HG02938 (cell line): ENCODE measurements at regions not wholly inside any gene's neighbourhood (a gene's known extent, or its start where the extent isn't known, plus 50 kb on each side); places are given as distances from the start of the nearest gene placed in this dataset.

ENCODE experiments used
- ATAC-seq: cut with Tn5 transposase; IDR thresholded peaks from one replicate; pipeline ENCODE4 v1.9.1; 2021; ENCODE audit warnings: mild to moderate bottlenecking, moderate library complexity; ENCODE audit not compliant: unreplicated experiment

DNA sequence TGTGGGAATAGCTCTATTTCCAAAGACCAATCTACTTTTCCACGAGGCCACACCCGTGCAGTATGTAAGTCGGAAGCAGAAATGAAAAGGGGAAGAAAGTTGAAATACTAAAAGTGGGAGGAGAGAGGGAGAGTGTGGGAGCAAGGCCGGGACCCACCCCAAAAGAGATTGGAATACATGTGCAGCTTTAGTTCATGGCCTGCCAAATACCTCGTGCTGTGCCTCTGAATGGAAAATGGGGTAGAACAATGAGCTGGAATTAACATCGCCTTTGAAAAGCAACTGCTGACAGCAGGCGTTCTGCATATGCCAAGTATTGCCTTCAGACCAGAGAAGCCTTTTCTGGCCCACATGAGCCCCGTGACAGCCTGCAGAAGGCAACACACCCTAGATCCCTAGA lies 155.6 kb downstream of the CD83 start:
- ATAC-seq, result no peak

DNA sequence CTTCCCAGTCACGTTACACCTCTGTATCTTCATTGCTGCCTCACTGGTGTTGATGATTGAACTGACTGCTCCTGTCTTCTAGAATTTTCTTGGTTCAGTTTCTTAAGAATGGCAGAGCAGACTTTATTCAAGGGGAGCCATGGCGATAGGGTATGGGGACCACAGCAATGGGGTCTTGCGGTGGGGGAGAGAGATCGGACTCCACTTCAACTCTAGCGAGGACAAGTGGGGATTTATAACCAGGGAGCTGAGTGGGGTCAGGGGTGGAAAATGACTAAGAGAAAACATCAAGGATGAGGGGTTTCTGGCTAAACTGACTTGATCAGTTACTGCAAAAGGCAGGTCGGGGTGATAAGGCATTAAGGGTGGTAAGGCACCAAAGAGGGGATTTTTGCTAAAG lies 156.4 kb downstream of the CD83 start:
- no peak for ATAC-seq

DNA sequence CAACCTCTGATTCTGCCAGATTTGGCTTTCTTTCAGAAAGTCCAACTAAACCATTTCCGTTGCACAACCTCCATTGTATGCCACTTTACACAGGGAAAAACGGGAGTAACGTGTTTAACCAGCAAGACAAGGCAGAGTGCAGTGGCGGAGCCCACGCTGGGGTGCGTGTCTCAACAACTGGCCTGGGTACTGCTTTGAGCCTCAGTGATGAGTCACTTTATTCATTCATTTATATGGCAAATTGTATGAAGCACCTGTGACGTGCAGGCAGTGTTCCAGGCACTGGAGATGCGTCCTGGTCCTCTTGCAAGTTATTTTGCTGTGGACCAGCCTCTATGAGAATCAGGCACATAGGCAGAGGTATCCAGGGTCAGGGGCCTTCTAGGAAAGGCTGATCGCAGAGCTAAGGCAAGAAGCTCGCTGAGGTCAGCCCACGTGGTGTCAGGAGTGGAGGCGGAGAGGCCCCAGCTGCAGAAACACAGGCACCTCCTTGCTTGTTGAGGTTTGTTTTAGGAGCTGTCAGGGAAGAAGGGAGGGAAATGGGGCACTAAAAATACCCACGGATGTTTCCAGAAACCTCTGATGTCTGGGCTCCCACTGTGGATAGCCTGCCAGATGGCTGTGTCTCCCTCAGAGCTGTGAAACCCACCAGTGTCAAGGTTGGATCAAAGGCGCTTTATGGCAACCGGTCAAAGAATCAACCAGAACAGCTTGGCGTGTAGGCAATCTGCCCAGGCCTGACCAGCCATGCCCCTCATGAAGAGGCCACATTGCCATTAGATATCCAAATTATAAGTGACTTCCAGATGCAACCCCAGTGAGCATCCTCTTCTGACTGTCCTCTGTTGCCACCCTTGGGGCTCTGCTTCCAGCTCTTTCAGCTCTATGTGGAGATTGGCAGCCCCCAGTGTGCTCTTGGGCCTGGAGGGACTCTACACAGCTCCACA lies 157.2 kb downstream of the CD83 start:
- ATAC-seq, result no peak

DNA sequence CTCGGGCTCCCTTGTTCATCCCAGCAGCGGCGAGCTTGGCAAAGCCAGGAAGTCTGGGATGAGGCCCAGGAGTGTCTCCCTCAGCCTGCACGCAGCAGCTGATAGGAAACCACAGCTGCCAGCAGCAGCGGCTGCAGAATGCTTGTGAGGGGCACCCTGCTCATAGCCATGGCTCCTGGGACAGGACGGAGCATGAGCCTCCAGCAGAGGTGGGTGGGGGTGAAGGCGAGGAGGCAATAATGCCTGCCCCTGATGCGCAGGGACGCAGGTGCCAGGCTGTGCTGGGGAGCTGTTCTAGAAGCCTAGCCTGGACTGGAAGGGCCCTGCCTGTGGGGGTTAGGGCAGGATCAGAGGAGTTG lies 157.9 kb downstream of the CD83 start:
- ATAC-seq, result no peak

DNA sequence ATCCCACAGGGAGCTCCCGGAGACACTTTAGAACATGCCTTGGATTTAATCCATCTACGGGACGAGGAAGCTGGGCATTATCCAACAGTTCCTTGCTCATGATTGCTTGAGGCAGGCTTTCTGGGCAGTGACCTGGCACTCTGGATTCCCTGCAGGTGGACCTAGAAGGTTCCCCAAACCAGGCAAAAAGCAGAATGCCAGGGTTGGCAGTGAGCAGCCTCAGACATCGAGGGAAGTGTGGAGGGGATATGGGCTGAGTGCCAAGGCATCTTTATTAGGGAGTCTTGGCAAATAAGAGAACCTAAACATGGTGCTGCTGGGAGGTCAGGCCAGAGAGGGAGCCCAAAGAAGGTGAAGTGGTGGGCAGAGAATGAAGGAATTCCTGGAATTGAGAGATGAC lies 158.5 kb downstream of the CD83 start:
- ATAC-seq, result no peak

DNA sequence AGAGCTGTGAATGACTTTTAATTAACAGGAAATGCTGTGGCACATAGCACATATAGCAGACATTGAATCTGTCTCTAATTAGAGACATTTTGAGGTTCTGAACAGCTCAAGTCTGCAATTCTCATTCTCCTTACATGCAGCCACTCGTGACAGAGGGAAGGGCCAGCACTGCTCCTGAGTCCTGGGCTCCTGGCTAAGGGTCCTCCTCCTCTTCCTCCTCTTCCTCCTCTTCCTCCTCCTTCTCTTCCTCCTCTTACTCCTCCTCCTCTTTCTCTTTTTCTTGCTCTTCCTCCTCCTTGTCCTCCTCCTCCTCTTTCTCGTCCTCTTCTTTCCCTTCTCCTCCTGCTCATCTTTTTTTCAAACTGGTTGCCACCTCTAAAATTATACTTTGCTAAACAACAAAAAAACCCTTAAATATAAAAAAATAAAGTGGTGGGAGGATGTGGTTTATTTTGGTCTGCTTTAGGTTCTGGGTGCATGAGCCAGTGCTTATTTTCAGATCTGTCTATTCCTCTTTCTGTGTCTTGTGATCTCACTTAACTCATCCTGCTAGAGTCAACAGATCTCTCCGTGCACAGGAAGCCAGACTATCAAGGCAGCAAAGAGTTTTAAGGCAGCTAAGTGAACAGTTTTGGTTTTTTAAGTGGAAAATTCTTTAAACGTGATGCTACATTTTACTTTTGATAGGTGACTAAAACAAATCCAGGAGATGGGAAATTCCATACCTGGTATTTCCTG lies 159.3 kb downstream of the CD83 start:
- ATAC-seq, result peak; percentile 89

DNA sequence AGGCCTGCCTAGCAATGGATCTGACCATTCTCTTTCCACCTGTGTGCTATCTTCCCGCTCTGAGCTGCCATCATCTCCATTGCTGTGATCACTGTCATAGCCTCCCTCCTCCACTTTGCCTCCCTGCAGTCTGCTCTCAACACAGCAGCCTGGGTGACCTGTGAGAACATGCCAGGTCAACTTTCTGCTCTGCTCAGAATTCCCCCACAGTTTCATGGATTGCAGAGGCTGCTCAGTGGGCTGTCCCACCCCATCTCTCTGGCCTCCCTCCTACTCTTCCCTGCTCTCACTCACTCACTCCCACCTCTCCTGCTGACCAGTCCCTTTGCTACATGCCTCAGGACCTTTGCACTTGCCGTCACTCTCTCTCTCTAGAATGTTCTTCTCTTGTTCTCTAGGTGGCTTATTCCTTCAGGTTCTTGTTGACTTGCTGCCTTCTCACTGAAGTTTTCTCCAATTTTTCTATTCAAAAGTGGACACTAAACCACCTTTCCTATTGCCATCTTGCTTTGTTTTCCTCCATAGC lies 159.9 kb downstream of the CD83 start:
- ATAC-seq, result peak; percentile 25

DNA sequence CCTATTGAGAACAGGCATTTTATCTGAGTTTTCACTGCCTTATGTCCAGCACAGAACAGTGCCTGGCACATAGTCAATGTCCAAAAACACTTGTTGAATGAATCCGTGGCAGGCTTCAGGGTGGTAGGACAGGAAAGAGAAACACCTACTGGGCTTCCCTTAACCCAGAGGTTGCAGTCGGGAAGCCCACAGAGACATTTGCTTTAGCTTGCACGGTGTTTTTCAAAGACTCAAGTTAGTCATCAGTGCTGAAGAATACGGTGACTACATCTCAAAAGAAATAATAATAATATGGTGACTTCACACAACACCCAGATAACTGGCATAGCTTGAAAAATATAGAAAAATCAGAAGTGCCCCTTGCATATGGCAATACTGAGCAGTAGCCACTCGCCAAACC lies 160.4 kb downstream of the CD83 start:
- no peak for ATAC-seq

DNA sequence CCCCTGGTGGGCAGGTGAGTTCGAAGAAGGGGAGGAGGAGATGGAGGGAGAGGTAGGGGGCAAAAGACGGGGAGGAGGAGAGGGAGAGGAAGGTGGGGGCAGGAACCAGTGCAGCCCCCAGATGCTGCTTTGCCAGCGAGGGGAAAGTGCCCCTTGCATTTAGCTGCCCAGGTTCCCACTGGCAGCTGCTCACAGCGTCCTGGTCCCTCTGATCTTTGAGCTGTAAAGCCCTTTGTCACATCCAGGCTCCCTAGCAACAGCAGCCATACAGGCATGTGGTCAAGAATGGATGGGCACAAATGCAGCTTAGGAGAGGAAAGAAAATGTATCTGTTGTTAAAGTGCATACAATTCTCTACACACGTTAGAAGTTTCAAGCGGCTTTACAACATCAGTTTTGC lies 160.9 kb downstream of the CD83 start:
- no peak for ATAC-seq

DNA sequence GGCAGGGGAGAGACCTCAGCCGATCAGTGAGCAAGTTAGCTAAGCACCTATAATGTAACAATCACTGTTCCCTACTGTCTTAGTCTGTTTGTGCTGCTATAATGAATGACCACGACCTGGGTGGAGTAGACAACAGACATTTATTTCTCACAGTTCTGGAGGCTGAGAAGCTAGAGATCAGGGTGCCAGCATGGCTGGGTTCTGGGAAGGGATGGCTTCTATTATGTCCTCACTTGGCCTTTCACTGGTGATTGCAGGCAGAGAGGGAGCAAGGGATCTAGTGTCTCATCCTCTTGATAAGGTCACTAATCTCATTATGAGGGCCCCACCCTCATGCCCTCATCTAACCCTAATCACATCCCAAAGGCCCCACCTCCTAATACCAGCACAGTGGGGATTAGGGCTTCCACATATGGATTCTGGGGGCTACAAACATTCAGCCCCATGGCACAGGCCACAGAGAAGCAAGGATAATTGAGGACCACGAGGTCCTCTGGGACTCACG lies 162.5 kb downstream of the CD83 start:
- no peak for ATAC-seq

DNA sequence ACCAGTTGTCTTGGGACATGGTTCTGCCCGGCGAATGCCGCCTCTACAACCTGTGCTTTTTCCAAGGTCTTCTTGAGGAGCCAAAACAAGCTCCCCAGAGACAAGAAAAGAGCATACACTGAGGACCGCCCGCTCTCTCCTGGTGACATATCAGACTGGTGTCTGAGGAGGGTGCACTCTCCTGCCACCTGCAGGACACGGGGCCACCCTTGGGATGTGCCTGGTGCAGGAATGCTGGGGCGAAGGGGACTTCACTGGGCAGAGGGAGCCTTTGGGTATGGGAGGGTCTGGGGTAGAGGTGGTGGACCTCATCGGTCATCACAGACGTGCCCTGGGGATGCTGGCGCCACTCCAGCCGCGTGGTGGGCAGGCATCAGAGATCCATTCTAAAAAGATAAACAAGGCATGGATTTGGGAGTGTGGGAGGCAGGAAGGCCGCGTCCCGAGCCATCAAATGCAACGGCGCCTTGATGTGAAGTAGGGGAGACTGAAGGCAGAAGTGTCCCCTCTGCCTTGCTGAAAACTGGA lies 163.3 kb downstream of the CD83 start:
- ATAC-seq, result no peak

DNA sequence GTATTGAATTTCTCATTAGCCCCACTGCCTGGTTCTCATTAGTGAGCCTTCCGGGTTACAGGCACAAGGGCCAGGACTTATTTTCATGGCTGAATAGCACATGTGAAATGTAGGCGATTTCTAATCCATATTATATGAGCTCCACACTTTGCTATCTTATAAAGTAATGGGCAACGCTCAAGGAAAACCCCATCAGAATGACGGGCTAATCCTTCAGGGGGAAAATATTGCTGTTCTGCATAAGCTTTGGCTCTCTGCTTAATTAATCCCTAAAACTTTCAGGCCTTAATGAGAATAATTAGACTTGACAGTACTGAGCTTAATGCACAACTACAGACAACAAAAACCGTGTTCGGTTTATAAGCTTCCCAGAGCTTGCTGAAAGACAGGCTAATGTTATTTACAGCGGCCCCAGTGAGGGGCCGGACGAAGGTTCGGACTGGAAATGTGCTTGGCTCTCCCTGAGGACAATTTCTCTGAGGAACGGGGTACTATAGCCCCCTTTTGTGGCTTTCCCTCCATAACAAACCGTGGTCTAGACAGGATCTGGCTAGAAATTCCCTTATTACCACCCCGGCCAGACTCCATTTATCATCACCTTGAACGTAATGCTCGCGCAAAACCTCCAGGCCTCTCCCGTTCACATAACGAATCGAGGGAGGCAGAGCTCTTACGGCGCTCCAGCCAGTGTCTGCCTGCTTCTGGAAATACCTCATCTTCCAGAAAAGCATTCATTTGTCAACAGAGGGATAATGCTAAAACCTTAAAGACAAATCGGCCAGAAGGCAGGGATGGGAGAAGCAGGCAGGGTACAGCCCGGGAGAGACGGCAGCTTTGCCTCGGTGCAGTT lies 164.5 kb downstream of the CD83 start:
- ATAC-seq, result no peak

DNA sequence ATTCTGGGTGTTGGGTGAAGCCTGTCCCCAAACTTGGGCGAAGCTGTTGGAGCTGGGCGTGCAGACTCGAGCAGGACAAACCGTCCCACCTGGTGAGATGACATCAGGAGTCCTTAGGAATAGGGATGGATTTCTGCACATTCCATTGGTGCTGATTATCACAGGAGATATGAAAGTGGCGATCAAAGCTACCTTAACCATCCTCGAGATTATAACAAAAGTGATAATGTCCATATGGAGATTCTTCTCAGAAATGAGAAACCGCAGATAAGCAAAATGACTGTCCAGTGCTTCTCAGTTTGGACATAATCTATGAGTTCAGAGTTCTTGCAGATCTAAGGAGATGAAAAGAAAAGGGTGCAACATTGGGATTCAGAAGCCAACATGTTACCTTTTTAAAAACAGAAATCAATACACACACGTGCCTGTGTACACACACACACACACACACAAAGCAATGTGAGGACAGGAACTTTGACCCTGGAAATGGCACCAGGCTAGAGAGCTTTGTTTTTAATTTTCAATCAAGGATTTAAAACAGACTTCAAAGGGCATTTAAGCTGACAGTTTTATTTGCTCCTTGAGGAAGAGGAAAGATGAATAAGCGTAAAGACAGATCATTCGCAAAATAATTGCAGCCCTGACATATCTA lies 165.4 kb downstream of the CD83 start:
- ATAC-seq, result no peak

DNA sequence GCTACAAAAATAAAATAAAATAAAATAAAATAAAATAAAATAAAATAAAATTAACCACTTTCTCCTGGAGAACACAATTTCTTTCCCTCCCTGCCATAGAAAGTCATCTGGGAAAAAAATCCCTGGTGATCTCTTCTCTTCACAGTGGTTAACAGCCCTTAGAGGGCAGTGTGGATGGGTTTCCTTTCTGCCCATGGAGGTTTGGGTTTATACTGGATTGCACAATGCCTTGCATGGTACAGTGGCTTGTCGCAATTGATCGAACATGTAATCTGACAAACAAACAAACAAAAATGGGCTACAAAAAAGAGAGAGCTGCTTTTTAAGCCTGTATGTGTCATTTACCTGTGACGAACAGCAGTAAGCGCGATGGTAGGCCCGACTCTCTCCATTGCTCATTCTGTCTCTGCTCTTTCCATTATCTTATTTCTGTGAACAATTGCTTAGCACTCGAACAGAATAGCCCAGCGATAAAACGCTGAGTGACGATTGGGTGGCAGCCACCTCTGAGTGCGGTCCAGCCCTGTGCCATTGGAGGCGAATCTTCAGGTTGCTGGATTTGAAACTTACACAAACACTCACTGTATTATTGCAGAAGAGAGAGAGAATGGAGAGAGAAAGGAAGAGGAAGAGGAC lies 166.1 kb downstream of the CD83 start:
- no peak for ATAC-seq

DNA sequence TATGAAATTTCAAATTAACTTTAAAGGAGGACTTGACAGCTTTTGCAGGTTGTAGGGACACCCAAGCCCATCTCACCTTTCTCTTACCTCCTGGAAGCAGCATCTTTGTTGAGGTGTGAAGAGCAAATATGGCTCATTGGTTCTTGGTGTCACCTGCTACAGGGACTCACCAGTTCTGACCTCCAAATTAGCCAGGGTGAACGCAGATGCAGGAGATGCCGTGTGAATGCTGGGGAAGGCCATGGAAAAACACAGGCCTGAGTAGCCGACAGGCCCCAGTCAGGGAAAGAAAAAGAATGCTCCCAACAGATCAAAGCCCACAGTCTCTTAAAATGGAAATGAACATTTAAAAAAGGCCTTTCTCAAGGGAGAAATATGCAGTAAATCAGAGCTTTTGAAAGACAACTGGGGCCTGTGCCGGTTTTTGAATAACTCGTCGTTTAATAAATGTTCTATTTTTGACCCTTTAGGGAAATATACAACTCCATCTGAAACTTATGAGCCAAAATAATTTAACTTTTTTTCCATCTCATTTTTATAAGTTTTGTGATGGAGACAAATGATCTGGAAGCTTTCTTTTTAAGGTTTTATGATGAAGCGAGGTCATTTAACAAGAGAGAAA lies 167.5 kb downstream of the CD83 start:
- ATAC-seq, result no peak

DNA sequence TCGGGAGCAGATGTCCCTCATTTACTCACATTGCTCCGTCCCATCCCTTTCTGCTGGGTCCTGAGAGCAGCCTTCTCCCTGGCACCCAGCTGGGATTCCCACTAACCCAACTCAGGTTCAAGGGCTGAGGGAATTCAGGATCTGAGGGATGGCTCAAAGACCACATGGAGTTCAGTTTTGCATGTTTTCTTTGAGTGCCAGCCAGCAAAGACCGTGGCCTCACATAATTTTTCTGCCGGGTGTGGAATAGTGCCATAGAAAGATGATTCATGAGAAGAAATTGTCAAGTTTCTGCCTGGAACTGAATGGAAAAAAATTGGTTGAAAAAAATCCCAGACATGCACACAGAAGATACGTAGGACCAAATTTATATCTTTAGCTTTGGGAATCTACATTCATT lies 168.6 kb downstream of the CD83 start:
- ATAC-seq, result no peak

DNA sequence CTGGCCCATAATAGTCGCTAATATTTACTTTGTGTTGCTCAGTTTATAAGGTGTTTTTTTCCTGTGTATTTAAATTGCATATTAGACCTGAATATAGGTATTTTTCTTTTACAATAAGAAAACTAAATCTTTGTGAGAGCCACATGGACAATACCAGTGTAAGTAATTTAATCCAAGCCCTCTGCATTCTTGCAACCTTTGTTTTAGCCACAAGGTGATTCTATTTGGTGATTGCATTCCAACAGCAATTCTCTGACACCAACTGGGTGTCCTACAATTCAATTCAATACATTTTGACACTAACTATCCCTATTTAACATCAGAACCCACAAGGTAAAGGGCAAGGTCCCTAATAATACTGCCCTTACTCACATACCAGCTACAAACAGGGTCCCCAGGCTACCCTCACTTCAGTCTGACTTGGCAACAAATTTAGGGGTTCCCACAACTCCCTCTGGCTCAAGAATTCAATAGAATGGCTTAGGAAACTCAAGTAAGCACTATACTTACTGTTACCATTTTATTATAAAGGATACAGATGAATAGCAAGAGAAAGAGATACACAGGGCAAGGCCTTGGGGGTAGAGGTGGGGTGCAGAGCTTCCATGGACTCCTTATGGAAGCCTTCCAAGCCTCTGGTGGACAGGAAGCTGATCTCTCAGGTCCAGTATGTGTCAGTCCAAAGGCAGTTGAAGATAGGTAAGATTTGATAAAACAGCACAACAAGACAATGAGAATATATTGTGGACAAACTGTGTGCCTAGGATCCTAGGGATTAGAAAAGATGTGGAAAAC lies 169.3 kb downstream of the CD83 start:
- no peak for ATAC-seq

DNA sequence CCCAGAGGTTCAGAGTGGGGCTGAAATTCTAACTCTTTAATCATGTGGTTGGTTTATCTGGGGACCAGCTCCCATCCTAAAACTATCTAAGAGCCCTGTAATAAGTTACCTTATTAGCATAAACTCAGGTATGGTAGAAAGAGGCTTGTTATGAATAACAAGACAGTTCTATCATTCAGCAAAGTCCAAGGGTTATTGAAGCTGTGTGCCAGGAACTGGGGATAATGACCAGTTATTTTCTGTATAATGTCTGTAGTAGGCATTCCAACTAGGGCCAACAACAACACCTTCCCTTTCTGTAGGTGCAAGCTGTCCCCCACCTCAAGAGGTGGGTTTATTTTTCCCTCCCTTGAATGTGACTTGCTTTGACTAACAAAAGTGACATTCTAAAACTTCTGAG lies 170.1 kb downstream of the CD83 start:
- no peak for ATAC-seq
